ENCODE measurements at regions not wholly inside any gene's neighbourhood (a gene's known extent, or its start where the extent isn't known, plus 50 kb on each side); places are given as distances from the start of the nearest gene placed in this dataset.
A peak's percentile ranks its signal among the peaks of the same experiment; 100 is the strongest.

GRCh38 chr4:31307029-31307428, 586.9 kb downstream of the PCDH7 start:
- no peak for DNase-seq

- no peak for DNase-seq
These were observed 604.6 kb downstream of the PCDH7 start for GRCh38 chr4:31324814-31325213.

- DNase-seq = no peak
These were observed 605.1 kb downstream of the PCDH7 start for GRCh38 chr4:31325300-31325699.

DNA sequence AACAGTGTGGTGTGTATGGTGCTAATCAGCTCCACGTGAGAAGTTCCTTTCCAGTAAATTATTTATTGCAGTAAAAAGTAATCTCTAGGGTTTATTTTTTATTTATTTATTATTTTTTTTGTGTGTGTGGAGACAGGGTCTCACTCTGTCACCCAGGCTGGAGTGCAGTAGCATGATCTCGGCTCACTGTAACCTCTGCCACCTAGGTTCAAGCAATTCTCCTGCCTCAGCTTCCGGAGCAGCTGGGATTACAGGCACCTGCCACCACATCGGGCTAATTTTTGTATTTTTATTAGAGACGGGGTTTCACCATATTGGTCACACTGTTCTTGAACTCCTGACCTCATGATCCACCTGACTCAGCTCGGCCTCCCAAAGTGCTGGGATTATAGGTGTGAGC, 606.9 kb downstream of the PCDH7 start:
- no peak for DNase-seq

DNA sequence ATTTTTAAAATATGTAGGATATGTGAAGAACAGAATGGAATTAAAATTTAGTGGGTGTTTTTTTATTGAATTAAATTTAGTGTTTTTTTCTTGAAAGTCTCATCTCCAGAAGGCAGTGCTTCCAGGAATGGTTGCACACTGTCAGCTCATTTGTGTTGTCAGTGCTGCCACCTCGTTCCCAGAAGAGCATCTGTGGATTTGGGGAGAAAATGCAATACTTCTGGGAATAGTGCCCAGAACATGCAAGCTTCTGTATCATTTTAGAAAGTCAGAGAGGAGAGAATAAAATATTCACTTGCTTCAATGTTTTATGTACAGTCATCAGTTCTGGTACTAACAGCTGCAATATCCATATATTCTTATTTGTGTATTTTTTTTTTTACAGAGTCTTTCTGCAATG, 608.8 kb downstream of the PCDH7 start:
- no peak for DNase-seq

GRCh38 chr4:31334086-31334910, 614.1 kb downstream of the PCDH7 start:
- no peak for DNase-seq

- DNase-seq = no peak
These were observed 617.8 kb downstream of the PCDH7 start for GRCh38 chr4:31338000-31338399.

GRCh38 chr4:31341601-31342359, 621.6 kb downstream of the PCDH7 start:
- no peak for DNase-seq

GRCh38 chr4:31343061-31343460, 622.9 kb downstream of the PCDH7 start:
- no peak for DNase-seq

- no peak for DNase-seq
These were observed 629.7 kb downstream of the PCDH7 start for GRCh38 chr4:31349907-31350306.

DNA sequence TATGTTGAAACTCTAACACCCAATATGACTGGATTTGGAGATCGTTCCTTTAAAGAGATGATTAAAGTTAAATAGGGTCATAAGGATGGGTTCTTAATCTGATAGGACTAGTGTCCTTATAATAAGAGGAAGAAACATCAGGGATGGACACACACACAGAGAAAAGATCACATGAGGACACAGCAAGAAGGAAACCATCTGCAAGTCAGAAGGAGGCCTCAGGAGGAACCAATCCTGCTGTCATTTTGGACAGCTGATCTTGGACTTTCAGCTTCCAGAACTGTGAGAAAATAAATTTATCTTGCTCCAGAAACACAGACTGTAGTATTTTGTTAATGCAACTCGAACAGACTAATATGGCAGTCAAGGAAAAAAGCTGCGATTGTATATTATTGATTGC, 631.5 kb downstream of the PCDH7 start:
- DNase-seq = no peak

GRCh38 chr4:31356839-31357238, 636.7 kb downstream of the PCDH7 start:
- no peak for DNase-seq

DNA sequence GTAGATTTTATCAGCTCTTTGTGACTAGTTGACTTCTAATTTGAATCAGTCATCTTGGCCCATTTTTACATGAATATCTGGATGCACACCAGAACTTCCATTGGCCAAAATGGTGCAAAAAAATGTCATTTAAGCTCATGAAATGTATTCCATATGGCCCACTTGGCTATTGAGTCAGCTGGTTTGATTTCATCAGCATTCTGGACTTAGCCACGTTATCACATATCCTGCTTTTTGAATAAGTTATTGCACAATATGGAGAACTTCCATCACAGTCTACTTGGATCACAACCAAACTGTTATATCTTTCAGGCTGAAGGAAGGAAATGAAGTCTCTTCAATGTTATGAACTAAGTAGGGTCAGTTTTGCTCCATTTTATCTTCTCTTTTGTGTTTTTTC, 640.6 kb downstream of the PCDH7 start:
- no peak for DNase-seq

DNA sequence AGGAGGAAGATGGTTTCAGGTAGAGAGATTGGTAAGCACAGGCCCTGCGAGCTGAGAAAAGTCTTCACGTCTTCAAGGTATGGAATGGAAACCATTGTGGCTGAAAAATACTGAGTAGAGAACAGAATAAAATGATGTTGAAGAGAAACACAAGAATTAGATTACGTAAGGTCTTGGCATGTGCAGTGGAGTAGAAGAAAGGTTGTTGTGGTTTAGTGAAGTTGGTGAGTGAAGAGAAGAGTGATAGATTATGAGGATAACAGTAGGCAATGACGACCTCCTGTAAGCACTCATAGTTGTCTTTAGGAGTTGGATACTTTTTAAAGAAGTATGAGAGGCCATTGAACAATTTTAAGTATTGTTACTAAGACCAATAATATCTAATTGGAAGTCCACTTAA, 642.6 kb downstream of the PCDH7 start:
- no peak for DNase-seq

GRCh38 chr4:31365006-31365690, 645.0 kb downstream of the PCDH7 start:
- DNase-seq = no peak

GRCh38 chr4:31366041-31366440, 645.9 kb downstream of the PCDH7 start:
- no peak for DNase-seq

DNA sequence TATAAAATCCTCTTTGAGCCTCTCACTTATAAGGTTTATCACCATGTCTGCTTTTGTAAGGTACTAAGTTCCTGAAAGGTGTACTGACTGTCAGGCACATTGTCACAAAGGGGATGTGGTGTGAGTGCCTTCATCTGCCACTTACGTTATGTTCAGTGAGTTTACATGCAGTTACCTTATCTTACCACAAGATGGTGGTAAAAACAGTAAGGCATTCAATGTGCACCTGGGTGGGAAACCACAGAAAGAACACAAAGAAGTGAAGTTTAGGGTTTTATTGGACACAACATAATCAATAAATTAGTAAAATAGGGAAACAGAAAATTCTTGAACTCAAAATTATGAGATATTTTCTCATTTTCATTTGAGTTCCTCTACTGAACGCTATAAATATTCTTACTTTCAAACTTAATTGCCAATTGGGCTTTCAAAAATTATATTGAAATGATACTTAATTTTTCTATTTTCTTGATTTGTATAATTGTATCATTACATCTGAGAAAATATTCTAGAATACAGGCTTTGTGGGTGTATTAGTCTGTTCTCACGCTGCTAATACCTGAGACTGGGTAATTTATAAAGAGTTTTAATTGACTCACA, 650.8 kb downstream of the PCDH7 start:
- DNase-seq = peak; percentile 23

- DNase-seq = no peak
These were observed 654.2 kb downstream of the PCDH7 start for GRCh38 chr4:31374256-31374960.

GRCh38 chr4:31375936-31376335, 655.8 kb downstream of the PCDH7 start:
- DNase-seq = no peak

DNA sequence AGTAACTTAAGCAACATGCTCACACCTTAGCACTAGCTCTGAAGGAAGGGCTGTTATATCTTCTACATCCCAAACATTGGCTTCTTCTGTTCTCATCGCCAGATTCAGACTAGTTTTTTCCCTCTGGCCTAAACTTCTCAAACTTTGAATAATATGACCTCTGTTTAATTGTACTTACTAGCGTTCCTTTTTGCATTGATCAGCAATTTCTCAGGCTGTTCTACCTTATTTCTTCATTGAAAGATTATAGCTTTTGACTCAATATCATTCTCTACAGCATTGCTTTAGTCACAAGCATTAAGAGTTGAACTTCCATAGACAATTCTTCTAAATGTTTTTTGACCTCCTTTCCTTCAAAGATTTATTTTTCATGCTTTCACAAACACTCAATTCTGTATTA, 659.2 kb downstream of the PCDH7 start:
- no peak for DNase-seq

GRCh38 chr4:31383767-31384166, 663.6 kb downstream of the PCDH7 start:
- DNase-seq = no peak

DNA sequence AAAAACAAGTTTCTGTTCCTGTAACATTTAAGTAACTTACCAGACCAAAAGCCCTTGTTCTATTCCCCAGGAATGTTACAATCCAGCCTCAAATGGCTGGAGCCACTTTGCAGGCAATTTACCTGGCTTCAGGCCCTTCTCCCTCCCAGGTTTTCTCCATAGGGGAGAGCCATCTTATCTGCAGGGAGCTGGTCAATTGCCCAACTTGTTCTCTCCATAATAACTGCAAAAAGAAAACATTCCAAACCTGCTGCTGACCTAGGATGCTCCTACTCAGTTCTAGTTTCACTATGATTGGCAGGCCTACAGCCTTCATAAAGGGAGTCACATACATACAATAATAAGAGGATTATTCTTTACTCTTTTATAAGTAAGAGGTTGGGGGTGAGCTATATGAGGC, 670.7 kb downstream of the PCDH7 start:
- no peak for DNase-seq

- no peak for DNase-seq
These were observed 671.8 kb downstream of the PCDH7 start for GRCh38 chr4:31391976-31392375.

Measured in NCI-H2029 treated with DMSO at 0.1 percent for 48 hours (cell line).